Activated CD4-positive, alpha-beta T cell treated with anti-CD3 and anti-CD28 coated beads, Interleukin-2, amount 10 ng/mL, durations not matched to agents 7 days and 5 days (primary cell): ENCODE measurements at regions not wholly inside any gene's neighbourhood (a gene's known extent, or its start where the extent isn't known, plus 50 kb on each side); places are given as distances from the start of the nearest gene placed in this dataset.
"Not testable (repeated sequence)": the region's sequence is repeated elsewhere in the genome, so short reads cannot be mapped to it uniquely, and the experiment has no call there.

Experiments used
- CTCF ChIA-PET: fragments of 350-600 bp; sonication (Branson Sonifier 250); formaldehyde crosslinking; loops from one replicate; lab custom pipeline; 2021; ENCODE audit warnings: antibody characterized with exemption; lab: Charles Lee
- POLR2A ChIA-PET: fragments of 350-600 bp; sonication (Branson Sonifier 250); formaldehyde crosslinking; loops from one replicate; lab custom pipeline; 2021; ENCODE audit warnings: antibody characterized with exemption; lab: Charles Lee
- DNase-seq: peaks from one replicate; pipeline ENCODE4 v3.0.0-alpha.2; 2020
- H3K27ac Mint-ChIP-seq: one replicate; pipeline ENCODE4 v1.8.0; 2021; ENCODE audit warnings: mild to moderate bottlenecking, moderate library complexity, mixed read lengths
- H3K27me3 Mint-ChIP-seq: one replicate; pipeline ENCODE4 v1.8.0; 2021; ENCODE audit warnings: mixed read lengths
- H3K36me3 Mint-ChIP-seq: one replicate; pipeline ENCODE4 v1.8.0; 2021; ENCODE audit warnings: low read depth, mixed read lengths
- H3K4me1 Mint-ChIP-seq: one replicate; pipeline ENCODE4 v1.8.0; 2021; ENCODE audit warnings: mixed read lengths
- H3K4me3 Mint-ChIP-seq: one replicate; pipeline ENCODE4 v1.8.0; 2021; ENCODE audit warnings: mild to moderate bottlenecking, moderate library complexity, mixed read lengths
- H3K9me3 Mint-ChIP-seq: one replicate; pipeline ENCODE4 v1.8.0; 2021; ENCODE audit warnings: mixed read lengths

DNA sequence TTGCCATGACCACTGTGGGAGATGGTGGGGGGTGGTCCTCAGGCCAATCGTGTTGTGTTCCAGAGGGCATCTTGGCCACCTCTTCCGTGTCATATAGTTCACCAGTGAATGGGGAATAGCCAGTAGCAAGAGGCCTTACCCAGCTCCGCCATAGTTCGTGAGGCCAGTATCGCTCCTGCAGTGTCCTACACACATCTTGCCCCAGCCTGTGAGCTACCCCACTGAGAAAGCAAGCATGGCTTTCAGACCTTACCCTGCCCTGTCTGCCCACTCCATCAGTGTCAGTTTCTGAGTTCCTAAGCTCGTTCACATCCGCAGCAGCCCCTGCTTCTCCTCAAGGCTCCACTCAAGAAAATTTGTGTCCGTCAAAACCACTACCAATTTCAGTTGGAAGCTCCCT lies 586.0 kb upstream of the PABPC5 start:
- H3K27ac Mint-ChIP-seq, H3K9me3 Mint-ChIP-seq, DNase-seq, H3K27me3 Mint-ChIP-seq, POLR2A ChIA-PET, H3K36me3 Mint-ChIP-seq, H3K4me3 Mint-ChIP-seq, CTCF ChIA-PET, H3K4me1 Mint-ChIP-seq: not testable (repeated sequence)

DNA sequence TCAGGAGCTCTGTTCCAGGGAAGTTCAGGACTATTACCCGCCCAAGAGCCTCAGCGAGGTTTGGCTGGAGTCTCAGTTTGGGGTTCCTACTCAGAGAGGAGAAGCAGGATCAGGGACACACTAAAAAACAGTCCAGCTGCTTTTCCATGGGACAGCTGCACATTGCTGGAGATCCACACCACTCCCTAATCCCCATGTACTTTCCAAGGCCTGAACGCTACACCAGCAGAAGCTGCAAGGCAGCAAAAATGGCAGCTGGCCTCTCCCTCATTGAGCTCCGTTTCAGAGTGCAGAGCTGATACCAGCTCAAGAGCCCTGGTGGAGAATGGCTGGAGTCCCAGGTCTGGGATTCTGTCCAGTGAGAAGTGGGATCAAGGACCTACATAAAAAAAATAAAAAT lies 551.2 kb upstream of the PABPC5 start:
- no peaks in the 10 kb centered on the region for H3K4me1 Mint-ChIP-seq
- no peak overlapping the region for H3K4me3 Mint-ChIP-seq
- no peak overlapping the region for H3K27ac Mint-ChIP-seq
- DNase-seq = no peak
- CTCF ChIA-PET = no interaction called here
- no peaks in the 10 kb centered on the region for H3K9me3 Mint-ChIP-seq
- no peaks in the 10 kb centered on the region for H3K36me3 Mint-ChIP-seq
- POLR2A ChIA-PET = no interaction called here
- no peaks in the 10 kb centered on the region for H3K27me3 Mint-ChIP-seq

DNA sequence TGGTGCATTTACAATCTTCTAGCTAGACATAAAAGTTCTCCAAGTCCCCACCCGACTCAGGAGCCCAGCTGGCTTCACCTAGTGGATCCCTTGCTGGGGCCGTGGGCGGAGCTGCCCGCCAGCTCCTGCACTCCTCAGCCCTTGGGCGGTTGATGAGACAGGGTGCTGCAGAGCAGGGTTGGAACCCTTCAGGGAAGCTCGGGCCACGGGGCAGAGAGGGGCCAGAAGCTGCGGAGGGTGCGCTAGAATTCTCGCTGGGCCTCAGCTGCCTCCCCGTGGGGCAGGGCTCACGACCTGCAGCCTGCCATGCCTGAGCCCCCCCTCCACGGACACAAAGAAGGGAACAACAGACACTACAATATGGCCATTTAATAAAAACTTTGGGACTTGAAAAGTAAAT lies 519.8 kb upstream of the PABPC5 start:
- H3K4me3 Mint-ChIP-seq, H3K9me3 Mint-ChIP-seq, H3K27me3 Mint-ChIP-seq, H3K27ac Mint-ChIP-seq, POLR2A ChIA-PET, DNase-seq, CTCF ChIA-PET, H3K4me1 Mint-ChIP-seq, H3K36me3 Mint-ChIP-seq: not testable (repeated sequence)

DNA sequence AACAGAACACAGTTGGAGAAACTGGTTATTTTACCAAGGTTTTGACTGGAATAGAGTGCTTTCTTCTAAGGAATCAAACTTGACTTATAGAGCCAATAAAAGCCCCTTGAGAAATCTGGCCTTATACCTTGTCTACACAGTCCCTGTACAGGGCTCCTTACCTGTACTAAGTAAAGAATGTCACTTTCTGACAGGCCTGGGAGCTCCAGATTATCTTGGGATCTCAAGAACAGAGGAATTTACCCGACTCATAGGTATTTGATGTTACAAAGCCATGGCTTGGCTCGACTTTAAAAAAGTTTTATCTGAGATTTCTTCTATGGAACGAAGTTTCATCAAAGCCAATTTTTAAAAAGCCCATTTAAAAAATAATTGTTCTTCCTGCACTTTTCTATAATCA lies 487.8 kb upstream of the PABPC5 start:
- H3K36me3 Mint-ChIP-seq, DNase-seq, H3K4me3 Mint-ChIP-seq, H3K9me3 Mint-ChIP-seq, CTCF ChIA-PET, H3K27ac Mint-ChIP-seq, H3K4me1 Mint-ChIP-seq, POLR2A ChIA-PET, H3K27me3 Mint-ChIP-seq: not testable (repeated sequence)

DNA sequence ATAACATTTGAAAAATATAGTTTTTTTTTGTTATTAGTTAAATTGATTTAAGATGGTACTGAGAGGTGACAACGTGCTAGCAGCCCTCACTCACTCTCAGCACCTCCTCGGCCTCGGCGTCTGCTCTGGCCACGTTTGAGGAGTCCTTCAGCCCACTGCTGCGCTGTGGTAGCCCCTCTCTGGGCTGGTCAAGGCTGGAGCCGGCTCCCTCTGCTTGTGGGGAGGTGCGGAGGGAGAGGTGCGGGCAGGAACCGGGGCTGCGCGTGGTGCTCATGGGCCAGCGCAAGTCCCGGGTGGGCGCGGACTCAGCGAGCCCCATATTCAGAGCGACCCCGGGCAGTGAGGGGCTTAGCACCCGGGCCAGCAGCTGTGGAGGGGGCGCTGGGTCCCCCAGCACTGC lies 439.4 kb upstream of the PABPC5 start:
- H3K36me3 Mint-ChIP-seq, CTCF ChIA-PET, H3K27me3 Mint-ChIP-seq, H3K4me1 Mint-ChIP-seq, POLR2A ChIA-PET, DNase-seq, H3K4me3 Mint-ChIP-seq, H3K27ac Mint-ChIP-seq, H3K9me3 Mint-ChIP-seq: not testable (repeated sequence)

DNA sequence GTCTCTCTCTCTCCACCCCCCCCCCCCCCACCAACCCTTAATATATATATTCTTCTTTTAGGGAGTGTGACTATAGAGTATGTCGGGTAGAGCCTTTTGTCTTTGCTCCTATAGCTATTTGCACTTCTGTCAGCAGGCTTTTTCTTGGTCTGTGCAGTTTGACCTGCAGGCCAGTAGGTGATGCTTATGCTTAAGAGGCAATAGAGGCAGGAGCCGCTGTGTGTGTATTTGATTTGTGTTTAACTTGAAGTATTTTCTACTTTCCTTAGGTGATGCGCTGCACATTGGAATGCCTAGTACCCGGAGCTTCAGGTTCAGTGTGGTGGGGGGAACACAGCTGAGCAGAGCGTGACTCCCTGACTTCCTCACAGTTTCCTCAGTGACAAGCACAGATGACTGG lies 416.5 kb upstream of the PABPC5 start:
- CTCF ChIA-PET, H3K4me3 Mint-ChIP-seq, H3K36me3 Mint-ChIP-seq, DNase-seq, H3K27ac Mint-ChIP-seq, H3K9me3 Mint-ChIP-seq, POLR2A ChIA-PET, H3K4me1 Mint-ChIP-seq, H3K27me3 Mint-ChIP-seq: not testable (repeated sequence)

DNA sequence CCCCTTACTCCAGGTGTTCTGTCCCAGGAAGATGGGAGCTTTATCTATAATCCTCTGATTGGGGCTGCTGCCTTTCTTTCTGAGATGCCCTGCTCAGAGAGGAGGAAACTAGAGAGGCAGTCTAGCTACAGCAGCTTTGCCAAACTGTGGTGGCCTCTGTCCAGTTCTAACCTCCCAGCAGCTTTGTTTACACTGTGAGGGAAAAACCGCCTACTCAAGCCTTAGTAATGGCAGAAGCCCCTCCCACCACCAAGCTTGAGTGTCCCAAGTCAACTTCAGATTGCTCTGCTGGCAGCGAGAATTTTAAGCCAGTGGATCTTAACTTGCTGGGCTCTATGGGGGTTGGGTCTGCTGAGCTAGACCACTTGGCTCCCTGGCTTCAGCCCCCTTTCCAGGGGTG lies 394.9 kb upstream of the PABPC5 start:
- ChIA-PET CTCF (no interaction called here), POLR2A (no interaction called here)
- Mint-ChIP-seq H3K36me3 (no peaks in the 10 kb centered on the region), H3K9me3 (no peaks in the 10 kb centered on the region), H3K27ac (no peak overlapping the region), H3K4me1 (no peaks in the 10 kb centered on the region), H3K27me3 (no peaks in the 10 kb centered on the region), H3K4me3 (no peak overlapping the region)
- DNase-seq = no peak

DNA sequence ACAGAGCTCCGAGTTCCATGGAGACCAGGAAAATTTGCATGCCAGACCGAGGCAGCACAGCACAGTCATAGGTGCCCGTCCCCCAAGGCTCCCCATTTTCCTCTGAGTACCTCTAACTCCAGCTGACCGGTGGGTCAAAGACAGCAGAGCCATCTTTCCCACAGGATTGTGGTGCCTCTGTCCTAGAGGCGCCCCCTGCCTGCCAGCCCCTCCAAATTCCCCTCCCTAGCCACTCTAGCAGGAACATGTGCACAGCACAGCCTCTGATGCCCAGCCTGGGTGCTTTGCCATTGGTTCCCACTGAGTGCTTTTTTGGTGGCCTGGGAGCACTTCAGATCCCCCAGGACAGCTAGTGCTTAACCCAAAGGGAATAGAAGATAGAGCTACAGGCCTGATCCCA lies 368.5 kb upstream of the PABPC5 start:
- no peaks in the 10 kb centered on the region for H3K27me3 Mint-ChIP-seq
- peaks cover 5% of the 10 kb centered on the region for H3K9me3 Mint-ChIP-seq
- no peak overlapping the region for H3K27ac Mint-ChIP-seq
- DNase-seq = no peak
- POLR2A ChIA-PET = no interaction called here
- no peak overlapping the region for H3K4me3 Mint-ChIP-seq
- CTCF ChIA-PET = no interaction called here
- no peaks in the 10 kb centered on the region for H3K36me3 Mint-ChIP-seq
- no peaks in the 10 kb centered on the region for H3K4me1 Mint-ChIP-seq

DNA sequence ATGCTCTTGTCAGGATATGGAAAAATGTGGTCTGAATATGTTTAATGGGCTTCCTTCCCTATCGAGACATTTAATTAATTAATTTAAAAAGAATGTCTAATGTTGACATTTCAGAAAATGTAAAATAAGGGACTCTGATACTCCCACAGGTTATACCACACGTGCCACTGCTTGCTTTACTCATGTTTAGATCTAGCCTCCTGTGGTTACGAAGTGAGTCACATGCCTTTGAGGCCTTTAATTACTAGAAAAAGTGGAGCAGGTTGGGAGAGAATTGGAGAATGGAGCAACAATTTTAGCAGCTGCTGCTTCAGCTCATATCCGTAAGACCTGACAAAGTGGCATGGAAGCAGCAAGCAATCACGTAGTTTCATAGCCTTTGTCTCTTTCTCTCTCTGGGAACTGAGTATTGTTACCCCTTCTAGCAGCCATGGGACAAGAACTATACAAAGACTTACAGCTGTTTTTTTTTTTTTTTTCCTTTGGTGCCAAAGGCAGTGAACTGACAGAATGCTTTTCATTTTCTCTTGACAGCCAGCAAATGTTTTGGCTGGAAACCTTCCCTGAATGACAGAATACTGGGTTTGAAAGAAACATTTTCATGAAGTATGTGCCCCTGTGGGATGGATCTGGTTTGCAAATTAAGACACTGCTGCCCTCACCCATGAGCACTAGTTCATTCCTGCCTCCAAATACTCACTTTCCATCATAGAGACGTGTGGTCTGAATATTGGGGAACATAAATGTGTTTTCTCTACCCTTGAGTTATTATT lies 355.1 kb upstream of the PABPC5 start:
- H3K27me3 Mint-ChIP-seq = no peaks in the 10 kb centered on the region
- H3K36me3 Mint-ChIP-seq = no peaks in the 10 kb centered on the region
- H3K4me1 Mint-ChIP-seq = no peaks in the 10 kb centered on the region
- ChIA-PET POLR2A (no interaction called here), CTCF (no interaction called here)
- H3K27ac Mint-ChIP-seq = no peak overlapping the region
- no peak overlapping the region for H3K4me3 Mint-ChIP-seq
- no peaks in the 10 kb centered on the region for H3K9me3 Mint-ChIP-seq
- DNase-seq = no peak

DNA sequence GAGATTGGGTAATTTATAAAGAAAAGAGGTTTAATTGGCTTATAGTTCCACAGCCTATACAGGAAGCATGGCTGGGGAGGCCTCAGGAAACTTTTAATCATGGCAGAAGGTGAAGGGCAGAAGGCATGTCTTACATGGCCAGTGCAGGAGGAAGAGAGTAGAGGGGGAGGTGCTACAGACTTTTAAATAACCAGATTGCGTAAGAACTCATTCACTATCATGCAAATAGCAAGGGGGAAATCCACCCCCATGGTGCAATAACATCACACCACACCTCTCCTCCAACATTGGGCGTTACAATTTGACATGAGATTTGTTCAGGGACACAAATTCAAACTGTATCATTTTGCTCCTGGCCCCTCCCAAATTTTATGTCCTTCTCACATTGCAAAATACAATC lies 353.8 kb upstream of the PABPC5 start:
- CTCF ChIA-PET = no interaction called here
- POLR2A ChIA-PET = no interaction called here
- no peak for DNase-seq
- Mint-ChIP-seq H3K9me3 (no peaks in the 10 kb centered on the region), H3K4me1 (no peaks in the 10 kb centered on the region), H3K4me3 (no peak overlapping the region), H3K36me3 (no peaks in the 10 kb centered on the region), H3K27ac (no peak overlapping the region), H3K27me3 (no peaks in the 10 kb centered on the region)

DNA sequence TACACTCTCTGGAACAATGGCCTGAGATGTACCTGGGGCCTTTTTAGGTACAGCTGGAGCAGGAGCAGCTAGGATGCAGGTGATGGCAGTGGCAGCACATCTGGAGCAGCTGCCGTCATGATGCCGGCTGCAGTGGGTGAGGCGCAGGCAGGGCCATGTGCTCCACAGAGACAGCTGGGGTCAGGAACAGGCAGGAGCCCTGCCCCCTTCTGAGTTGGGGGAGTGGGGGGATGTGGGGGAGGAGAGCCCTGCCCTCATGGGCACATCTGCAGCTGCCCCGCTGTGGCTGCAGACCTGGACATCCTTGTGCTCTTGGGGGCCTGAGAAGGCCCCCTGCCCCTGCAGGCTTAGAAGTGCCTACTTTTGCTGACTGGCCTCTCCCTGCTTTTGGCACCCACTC lies 352.8 kb upstream of the PABPC5 start:
- no peak overlapping the region for H3K27ac Mint-ChIP-seq
- no peak overlapping the region for H3K4me3 Mint-ChIP-seq
- DNase-seq = no peak
- H3K36me3 Mint-ChIP-seq = no peaks in the 10 kb centered on the region
- H3K9me3 Mint-ChIP-seq = no peaks in the 10 kb centered on the region
- H3K4me1 Mint-ChIP-seq = no peaks in the 10 kb centered on the region
- ChIA-PET POLR2A (no interaction called here), CTCF (no interaction called here)
- no peaks in the 10 kb centered on the region for H3K27me3 Mint-ChIP-seq

DNA sequence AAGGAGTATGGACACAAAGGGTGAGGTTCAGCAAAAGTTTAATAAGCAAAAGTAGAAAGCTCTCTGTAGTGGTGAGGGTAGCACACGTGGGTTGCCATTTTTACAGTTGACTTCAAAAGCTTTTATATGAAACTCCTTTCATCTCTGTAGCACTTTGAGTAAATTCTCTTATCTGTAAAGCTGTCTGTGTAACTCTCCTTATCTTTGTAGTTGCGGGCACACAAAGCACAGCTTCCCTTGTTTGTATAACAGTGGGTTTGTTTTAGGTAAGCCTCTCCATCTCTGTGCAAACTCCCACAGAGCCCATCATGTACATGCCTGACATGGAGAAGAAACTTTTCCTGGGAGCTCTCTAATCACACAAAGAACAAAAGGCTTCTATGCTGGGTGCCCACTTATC lies 325.9 kb upstream of the PABPC5 start:
- Mint-ChIP-seq H3K9me3 (no peaks in the 10 kb centered on the region), H3K4me1 (no peaks in the 10 kb centered on the region), H3K27me3 (no peaks in the 10 kb centered on the region), H3K27ac (no peak overlapping the region), H3K4me3 (no peak overlapping the region), H3K36me3 (no peaks in the 10 kb centered on the region)
- ChIA-PET CTCF (no interaction called here), POLR2A (no interaction called here)
- no peak for DNase-seq

DNA sequence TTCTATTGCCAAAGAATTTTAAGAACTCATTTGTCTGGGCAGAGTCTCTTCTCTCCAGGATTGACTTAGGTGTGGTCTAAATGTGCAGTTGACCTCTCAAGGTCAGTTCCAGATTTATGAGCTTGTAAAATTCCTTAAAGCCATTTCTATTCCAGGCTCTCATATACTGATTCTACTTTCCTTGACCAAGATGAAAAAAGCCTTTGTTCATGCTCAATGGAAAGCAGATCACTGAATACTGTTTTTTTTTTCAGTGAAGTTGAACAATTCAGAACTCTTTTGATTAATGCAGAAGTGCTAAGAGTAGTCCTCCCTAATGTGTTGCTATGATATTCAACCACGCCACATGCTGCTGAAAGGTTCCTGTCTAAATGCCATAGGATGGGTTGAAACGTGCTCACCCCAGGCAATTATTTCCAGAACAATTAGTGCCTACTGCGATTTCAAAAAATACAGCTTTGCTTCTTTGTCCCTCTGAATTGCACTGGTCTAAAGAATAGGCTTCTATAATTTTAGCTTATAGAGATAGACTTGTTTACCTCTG lies 312.4 kb upstream of the PABPC5 start:
- no peaks in the 10 kb centered on the region for H3K36me3 Mint-ChIP-seq
- H3K27me3 Mint-ChIP-seq = no peaks in the 10 kb centered on the region
- H3K9me3 Mint-ChIP-seq = no peaks in the 10 kb centered on the region
- no peaks in the 10 kb centered on the region for H3K4me1 Mint-ChIP-seq
- POLR2A ChIA-PET = no interaction called here
- H3K27ac Mint-ChIP-seq = no peak overlapping the region
- no peak overlapping the region for H3K4me3 Mint-ChIP-seq
- no peak for DNase-seq
- CTCF ChIA-PET = interaction anchor here (0.7 kb wide), 1 partner anchor 203 kb away, joined by 5 read pairs; no protein-coding TSS in a partner anchor

DNA sequence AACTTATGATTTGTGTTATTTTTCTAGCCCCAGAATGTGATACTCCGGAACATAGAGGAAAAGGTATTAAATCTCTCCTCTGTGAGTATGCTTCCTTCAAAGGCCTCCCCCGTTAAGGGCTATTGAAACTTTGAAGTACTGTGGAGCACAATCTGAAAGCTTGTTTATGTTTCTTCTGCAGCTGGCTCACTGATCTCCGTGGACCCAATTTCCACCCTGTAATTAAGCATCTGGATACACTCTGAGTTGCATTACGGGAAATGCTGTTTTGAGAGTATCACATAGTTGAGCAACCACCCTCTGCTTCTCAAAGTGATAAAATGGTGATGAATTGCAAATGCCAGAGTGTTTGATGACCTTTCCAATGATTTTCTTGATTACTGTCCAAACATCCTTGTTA lies 296.8 kb upstream of the PABPC5 start:
- DNase-seq = no peak
- Mint-ChIP-seq H3K27ac (no peak overlapping the region), H3K36me3 (no peaks in the 10 kb centered on the region), H3K27me3 (no peaks in the 10 kb centered on the region), H3K4me3 (no peak overlapping the region), H3K9me3 (peaks cover 2% of the 10 kb centered on the region), H3K4me1 (no peaks in the 10 kb centered on the region)
- ChIA-PET POLR2A (no interaction called here), CTCF (no interaction called here)
